HG02763 (cell line): ENCODE measurements at regions not wholly inside any gene's neighbourhood (a gene's known extent, or its start where the extent isn't known, plus 50 kb on each side); places are given as distances from the start of the nearest gene placed in this dataset.

ENCODE experiments used
- ATAC-seq: cut with Tn5 transposase; IDR thresholded peaks from one replicate; pipeline ENCODE4 v1.9.1; 2021; ENCODE audit warnings: mild to moderate bottlenecking, moderate library complexity; ENCODE audit not compliant: unreplicated experiment

- no peak for ATAC-seq
Observed at GRCh38 chr22:47694536-47695130, 932.2 kb downstream of the TBC1D22A start.

- no peak for ATAC-seq
Observed at GRCh38 chr22:47693606-47694005, 931.2 kb downstream of the TBC1D22A start.

- ATAC-seq: no peak
Observed at GRCh38 chr22:47692811-47693210, 930.4 kb downstream of the TBC1D22A start.

DNA sequence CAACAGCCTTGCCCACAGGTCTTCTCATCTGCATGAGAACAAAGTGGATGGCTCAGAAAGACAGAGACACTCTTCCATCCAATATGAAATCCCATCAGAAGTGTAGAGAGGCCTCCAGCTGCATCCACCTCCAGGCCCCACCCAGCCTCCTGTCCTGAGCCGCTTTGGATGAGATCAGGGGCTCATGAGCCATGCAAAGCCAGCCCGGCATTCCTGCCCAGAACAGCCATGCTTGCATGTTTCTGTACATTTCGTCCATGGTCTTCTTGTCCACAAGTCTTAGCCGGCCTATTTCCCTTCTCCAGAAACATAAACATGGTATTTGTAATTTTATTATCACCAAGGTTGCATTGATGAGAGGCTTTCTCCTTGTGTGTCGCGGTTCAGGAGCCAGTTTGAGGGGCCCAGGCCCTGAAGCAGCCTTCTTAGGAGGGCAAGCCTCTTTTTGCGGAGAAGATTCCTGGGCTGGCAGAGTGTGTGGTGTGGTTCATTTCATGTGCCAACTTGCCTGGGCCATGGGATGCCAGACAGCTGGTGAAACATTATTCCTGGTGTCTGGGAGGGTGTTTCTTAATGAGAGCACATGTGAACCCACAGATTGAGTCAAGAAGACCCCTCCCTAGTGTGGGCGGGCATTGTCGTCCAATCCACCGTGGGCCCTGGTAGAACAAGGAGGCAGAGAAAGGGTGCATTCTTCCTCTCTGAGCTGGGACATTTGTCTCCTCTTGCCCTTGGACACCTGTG is 928.9 kb downstream of the TBC1D22A start:
- ATAC-seq: no peak

- ATAC-seq: no peak
Observed at GRCh38 chr22:47690586-47690985, 928.1 kb downstream of the TBC1D22A start.

- no peak for ATAC-seq
Observed at GRCh38 chr22:47690166-47690565, 927.7 kb downstream of the TBC1D22A start.

- ATAC-seq: no peak
Observed at GRCh38 chr22:47687776-47688175, 925.3 kb downstream of the TBC1D22A start.

DNA sequence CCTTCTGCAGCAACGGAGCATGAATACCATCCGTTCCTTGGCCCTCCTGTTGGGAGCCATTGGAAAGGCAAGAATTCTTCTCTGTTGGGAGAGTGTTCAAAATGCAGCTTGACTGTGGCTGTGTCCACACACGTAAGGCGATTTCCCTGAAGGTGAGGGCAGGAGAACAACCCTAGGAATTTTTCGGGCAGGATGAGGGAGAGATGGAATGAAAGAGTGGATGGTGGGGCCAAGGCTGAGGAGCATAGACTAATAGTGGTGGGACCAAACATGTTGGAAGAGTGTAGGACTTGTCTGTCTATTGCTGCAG is 924.9 kb downstream of the TBC1D22A start:
- ATAC-seq: no peak

DNA sequence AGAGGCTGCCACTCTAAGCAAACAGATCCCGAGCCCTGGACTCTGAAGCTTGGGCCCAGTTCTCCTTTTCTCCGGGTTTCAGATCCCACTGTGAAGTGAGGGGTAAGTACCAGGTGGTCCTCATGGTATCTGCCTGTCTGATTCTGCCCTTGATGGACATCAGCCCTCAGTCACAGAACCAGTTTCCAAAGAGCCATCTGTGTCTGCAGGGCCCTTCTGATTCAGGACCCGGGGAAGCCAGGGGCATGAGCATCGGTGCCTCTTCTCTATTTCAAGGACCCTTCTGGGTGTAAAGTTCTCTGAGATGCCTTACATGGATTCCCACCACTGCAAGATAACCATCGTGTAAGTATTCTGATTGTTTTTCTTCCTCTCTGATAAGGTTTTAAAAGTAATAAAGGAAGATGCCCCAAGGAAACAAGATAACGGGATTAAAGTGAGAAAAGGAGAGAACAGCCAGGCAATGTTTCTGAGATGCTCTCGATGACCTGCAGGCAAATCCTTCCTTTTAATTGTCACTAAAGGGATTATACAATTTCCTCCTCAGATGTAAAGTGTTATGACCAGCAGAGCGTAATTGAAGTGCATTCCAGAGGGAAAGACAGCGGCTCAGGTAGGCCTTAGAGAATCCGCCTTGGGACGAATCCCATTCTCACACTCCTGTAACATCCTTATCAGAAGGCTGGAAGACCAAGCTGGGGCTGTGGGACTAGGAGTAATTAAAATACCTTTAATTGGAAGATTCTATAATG is 924.3 kb downstream of the TBC1D22A start:
- ATAC-seq: no peak

DNA sequence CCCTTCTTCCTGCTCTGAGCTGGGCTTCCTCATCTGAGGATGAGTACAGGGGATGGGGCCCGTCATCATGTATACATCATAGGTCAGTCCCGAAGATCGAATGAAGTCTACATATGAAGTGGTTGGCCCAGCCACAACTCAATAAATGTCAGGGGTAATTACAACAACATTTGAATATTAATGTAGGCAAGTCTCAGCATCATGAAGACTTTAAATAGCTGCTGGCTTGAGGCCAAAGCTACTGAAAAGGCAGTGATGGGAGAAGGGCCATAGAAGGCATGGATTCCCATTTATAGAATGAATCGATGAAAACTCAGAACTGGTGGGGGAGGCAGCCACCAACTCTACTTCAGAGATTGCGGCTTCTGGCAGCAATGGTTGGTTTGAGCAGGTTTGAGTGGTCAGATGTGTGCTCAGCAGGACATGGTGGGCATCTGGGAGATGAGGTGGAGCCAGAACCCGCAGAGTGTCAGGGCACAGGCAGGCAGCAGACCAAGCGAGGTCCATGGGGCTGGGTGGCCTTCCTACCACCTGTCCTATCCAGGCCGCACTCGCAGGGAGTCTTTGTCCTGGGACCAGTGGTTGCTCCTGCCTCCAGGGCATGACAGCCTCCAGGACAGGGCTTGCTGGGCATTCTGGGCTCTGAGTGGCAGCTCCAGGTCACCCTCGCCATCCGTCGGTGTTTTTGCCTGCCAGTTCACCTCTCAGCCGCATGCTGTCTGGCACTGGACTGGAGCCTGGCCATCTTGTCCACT is 919.1 kb downstream of the TBC1D22A start:
- no peak for ATAC-seq

DNA sequence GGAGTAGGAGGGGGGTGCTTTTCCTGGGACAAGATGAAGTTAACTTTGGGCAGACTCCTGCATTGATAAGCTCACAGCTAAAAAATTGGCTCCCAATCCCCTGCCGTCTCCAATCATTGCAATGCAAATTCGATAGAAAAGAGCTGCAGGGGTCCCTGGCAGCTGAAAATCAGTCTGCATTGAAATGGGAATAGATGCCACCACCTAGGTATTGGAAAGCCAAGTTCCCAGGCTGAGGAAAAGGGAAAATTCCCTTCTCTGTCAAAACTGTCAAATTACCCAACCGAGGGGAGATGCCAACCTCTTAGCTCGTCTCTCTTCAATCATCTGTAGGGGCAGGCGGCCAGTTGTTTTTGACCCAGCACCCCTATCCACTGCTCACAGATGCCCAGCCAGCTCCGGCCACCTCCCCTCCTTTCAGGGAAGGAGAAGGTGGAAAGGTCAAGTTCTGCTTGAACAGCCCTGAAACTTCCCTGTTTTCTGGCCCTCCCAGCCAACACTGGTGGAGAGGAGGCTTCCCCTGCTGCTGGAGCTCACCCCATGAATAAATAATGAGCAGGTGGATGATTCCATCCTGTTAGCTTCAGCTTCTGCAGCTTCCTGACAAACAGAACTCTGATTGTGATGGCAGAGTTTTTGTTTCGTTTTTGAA is 916.3 kb downstream of the TBC1D22A start:
- ATAC-seq: no peak

- ATAC-seq: no peak
Observed at GRCh38 chr22:47678048-47678447, 915.6 kb downstream of the TBC1D22A start.

DNA sequence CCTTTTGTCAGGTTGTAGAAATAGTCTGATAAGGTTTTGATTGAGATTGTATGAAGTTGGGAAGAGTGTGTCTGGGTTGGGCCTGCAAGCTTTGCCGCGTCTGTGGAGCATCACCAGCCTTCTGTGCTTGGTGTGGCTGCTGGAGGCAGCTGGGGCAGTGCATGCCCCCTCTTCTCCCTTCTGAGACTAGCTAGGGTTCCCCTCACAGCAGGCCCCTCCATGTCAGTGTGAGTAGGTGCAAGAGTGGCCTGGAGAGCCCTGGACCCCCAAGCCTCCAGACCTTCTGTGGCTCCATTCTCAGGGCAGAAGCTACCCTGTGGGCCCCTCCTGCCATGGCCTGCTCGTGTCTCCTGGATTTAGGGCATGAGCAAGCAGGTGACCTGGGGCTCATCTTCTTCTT is 914.2 kb downstream of the TBC1D22A start:
- no peak for ATAC-seq

- no peak for ATAC-seq
Observed at GRCh38 chr22:47674600-47674999, 912.1 kb downstream of the TBC1D22A start.

DNA sequence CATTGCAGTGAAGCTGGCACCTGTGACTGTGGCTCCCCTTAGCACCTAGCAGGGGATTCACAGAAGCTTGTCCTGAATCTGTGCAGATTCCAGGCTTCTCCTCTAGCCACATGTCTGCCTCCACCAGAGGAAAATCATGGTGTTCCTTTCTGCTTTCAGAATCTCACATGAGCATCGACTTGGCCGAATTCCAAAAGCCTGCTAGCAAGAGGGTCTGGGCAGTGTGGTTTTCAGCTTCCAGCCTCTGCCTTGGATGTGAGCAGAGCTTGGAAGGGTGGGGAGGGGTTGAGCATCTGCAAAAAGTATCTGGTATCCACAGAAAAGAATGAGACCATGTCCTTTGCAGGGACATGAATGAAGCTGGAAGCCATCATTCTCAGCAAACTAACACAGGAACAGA is 911.1 kb downstream of the TBC1D22A start:
- ATAC-seq: no peak

DNA sequence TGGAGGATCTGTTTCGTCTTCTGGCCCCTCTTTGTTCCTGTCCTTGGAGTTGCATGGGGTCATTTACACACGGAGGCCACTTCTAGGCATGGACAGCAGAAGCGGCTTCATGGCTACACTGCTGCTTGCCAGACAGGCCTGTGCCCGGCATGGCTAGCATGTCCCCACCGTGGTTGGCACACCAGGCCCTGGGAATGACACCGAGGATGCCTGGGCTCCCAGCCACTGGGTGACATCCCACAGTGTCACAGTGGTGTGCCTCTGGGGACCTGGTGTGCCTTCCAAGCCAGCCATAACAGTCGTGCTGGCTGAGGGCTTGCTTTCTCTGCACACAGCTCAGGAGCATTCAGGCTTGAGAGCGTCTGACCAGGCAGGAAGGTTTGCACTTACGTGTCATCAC is 910.1 kb downstream of the TBC1D22A start:
- ATAC-seq: no peak

- ATAC-seq: no peak
Observed at GRCh38 chr22:47665151-47665550, 902.7 kb downstream of the TBC1D22A start.

GRCh38 chr22:47663615-47664605 is 901.5 kb downstream of the TBC1D22A start:
- ATAC-seq: no peak

DNA sequence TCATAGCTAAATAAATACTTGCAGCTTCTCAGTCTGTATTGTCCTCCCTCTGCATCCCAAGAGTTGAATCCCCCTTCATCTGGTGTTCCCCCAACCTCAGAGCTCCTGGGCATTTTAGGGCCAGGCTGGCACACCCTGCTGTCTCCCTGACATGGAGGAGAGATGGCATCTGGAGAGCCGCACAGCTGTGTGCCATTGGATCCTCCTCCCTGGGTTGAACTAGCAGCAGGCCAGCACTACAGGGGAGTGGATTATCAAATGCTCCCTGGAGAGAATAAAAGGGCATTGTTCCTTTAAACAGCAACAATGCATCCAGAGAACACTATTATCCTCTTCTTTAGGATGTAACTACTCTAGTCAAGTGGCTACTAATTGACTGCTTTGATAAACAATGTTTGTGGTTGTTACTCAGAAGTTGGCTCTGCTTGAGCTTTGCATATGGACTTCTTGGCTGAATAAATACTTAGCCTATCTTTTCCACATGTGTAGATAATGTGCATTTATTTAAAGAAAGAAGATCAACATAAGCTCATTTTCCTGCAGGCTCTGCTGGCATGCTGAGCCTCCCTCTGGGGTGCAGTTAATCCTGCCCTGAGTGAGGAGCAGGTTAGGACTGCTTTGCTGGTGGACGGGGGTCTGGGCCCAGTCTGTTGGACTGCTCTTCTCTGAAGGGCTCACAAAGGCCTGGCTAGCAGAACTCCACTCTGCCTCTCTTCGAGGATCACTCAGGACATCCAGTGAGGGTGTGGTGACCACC is 897.2 kb downstream of the TBC1D22A start:
- no peak for ATAC-seq
